Fibroblast of skin of abdomen (primary cell): ENCODE measurements at regions not wholly inside any gene's neighbourhood (a gene's known extent, or its start where the extent isn't known, plus 50 kb on each side); places are given as distances from the start of the nearest gene placed in this dataset.
A peak's percentile ranks its signal among the peaks of the same experiment; 100 is the strongest.

Experiments
- DNase-seq: peaks from one replicate; pipeline ENCODE4 v3.0.0-alpha.2; 2013

- no peak for DNase-seq
These were observed 436.7 kb downstream of the TNS3 start for GRCh38 chr7:47145186-47145725.

GRCh38 chr7:47143339-47143738, 438.6 kb downstream of the TNS3 start:
- peak; percentile 85 for DNase-seq

- DNase-seq: no peak
These were observed 439.1 kb downstream of the TNS3 start for GRCh38 chr7:47142867-47143175.

- no peak for DNase-seq
These were observed 439.6 kb downstream of the TNS3 start for GRCh38 chr7:47142169-47142866.

- no peak for DNase-seq
These were observed 449.4 kb downstream of the TNS3 start for GRCh38 chr7:47132471-47132870.

- no peak for DNase-seq
These were observed 453.2 kb downstream of the TNS3 start for GRCh38 chr7:47128700-47129099.

GRCh38 chr7:47125529-47125928, 456.4 kb downstream of the TNS3 start:
- no peak for DNase-seq

GRCh38 chr7:47119261-47119865, 462.5 kb downstream of the TNS3 start:
- no peak for DNase-seq

GRCh38 chr7:47104206-47104549, 477.7 kb downstream of the TNS3 start:
- DNase-seq: no peak

- no peak for DNase-seq
These were observed 478.3 kb downstream of the TNS3 start for GRCh38 chr7:47103498-47104205.

GRCh38 chr7:47102331-47102841, 479.5 kb downstream of the TNS3 start:
- DNase-seq: no peak

- peak; percentile 63 for DNase-seq
These were observed 481.0 kb downstream of the TNS3 start for GRCh38 chr7:47100817-47101435.

- DNase-seq: no peak
These were observed 481.6 kb downstream of the TNS3 start for GRCh38 chr7:47100148-47100816.

- DNase-seq: no peak
These were observed 484.5 kb downstream of the TNS3 start for GRCh38 chr7:47097431-47097830.

GRCh38 chr7:47095946-47096345, 486.0 kb downstream of the TNS3 start:
- peak; percentile 96 for DNase-seq

- DNase-seq: no peak
These were observed 487.4 kb downstream of the TNS3 start for GRCh38 chr7:47094462-47094861.

GRCh38 chr7:47093320-47094234, 488.3 kb downstream of the TNS3 start:
- peak; percentile 86 for DNase-seq

GRCh38 chr7:47092336-47092735, 489.6 kb downstream of the TNS3 start:
- DNase-seq: peak; percentile 54

GRCh38 chr7:47091141-47091540, 490.8 kb downstream of the TNS3 start:
- peak; percentile 78 for DNase-seq

- DNase-seq: no peak
These were observed 492.4 kb downstream of the TNS3 start for GRCh38 chr7:47089461-47089860.

GRCh38 chr7:47089068-47089417, 492.9 kb downstream of the TNS3 start:
- DNase-seq: no peak
